ENCODE measurements at regions not wholly inside any gene's neighbourhood (a gene's known extent, or its start where the extent isn't known, plus 50 kb on each side); places are given as distances from the start of the nearest gene placed in this dataset.

GRCh38 chr1:173383351-173383750 is 93.8 kb upstream of the PRDX6 start:
- TF ChIP-seq CTCF (IDR thresholded peaks at IDR 0.05): no peak
- TF ChIP-seq POLR2AphosphoS5 (IDR thresholded peaks at IDR 0.05; ENCODE audit: low read depth, low read length): no peak
- TF ChIP-seq SIN3A (IDR thresholded peaks at IDR 0.05; ENCODE audit: borderline replicate concordance, insufficient read depth, low read depth, low read length): no peak
- no peak for TF ChIP-seq REST (IDR thresholded peaks at IDR 0.05; ENCODE audit: insufficient read depth in 1 of 2, low read depth in 2 of 2, low read length in 1 of 2)
